GM18499 (cell line): ENCODE measurements at regions not wholly inside any gene's neighbourhood (a gene's known extent, or its start where the extent isn't known, plus 50 kb on each side); places are given as distances from the start of the nearest gene placed in this dataset.
"Not testable (repeated sequence)": the region's sequence is repeated elsewhere in the genome, so short reads cannot be mapped to it uniquely, and the experiment has no call there.

ENCODE experiments used
- ATAC-seq: cut with Tn5 transposase; IDR thresholded peaks from one replicate; pipeline ENCODE4 v1.9.1; 2021; ENCODE audit warnings: moderate number of reproducible peaks; ENCODE audit not compliant: insufficient read depth, unreplicated experiment

DNA sequence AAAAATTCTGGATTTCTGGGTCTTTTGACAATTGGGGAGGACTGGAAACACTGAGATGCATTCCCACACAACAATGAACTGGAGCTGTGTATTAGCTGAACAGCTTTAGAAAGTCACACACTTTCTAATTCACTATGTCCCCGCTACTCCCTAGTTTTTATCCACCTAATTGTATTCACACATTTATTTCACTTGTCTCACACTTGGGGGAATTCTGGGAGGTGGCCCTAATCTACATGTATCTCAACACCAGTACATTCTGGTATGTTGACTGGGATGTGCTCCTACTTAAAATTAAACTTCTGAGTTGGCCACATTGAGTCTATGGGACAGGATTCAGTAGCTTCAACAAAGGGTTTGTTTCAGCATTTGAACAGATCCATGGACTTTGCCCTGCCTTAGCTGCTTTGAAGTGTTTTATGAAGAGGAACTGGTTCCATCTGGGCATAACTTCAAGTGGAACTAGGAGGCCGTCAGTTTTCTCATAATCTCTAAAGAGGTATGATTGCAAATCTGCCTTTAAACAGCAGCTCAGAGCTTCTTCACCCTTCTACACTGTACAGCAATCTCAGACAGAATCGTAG, 106.5 kb upstream of the CMC1 start:
- ATAC-seq = no peak

DNA sequence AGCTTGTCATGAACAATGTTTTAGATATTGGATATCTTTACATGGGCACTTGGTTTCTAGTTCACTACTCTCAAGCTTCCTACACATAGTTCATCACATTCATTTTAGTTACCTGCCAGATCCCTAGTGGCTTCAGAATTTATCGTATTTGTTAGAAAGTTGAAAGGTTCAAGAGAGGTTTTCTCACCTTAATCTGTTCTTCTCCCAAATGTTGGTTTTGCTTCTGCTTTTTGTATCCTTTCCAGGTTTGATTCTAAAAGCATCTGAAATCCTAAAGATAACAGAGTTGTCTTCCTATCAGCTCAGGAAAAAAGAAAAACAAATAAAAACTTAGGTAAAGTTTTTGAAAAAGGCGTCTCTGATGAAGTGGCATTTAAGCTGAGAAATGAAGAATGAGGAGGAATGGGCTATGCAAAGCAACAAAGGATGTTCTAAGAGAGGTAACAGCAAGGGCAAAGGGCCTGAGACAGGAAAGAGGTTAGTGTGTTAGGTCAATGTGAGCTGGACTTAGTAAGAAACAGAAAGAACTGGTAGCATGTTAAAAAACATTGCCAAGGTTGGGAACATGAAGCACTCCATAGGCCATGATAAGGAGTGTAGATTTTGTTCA, 104.7 kb upstream of the CMC1 start:
- ATAC-seq = no peak

DNA sequence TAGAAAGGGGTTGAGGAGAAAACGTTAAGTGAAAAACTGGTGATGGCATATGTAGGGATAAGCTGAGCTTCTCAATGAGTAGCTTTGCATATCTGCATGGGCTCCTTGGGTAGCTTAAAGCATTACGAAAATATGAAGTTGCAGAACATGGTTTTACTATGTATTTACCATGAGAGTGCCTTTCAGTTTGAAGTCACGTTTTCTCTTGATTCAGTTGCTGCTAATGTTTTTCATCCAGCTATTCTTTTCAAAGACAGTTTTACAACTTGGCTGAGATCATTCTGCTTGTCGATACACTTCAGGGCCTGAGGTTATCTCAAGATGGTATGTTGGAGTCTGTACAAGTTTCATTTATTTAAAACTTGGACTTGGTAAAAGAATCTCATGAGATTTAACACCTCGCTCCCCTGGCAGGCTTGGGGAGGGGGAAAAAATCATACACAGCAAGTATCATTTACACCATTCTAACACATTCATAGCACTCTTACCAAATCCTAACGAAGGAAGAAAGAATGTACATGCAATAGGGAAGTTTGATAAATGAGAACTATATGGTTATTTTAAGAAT, 103.3 kb upstream of the CMC1 start:
- ATAC-seq = no peak

DNA sequence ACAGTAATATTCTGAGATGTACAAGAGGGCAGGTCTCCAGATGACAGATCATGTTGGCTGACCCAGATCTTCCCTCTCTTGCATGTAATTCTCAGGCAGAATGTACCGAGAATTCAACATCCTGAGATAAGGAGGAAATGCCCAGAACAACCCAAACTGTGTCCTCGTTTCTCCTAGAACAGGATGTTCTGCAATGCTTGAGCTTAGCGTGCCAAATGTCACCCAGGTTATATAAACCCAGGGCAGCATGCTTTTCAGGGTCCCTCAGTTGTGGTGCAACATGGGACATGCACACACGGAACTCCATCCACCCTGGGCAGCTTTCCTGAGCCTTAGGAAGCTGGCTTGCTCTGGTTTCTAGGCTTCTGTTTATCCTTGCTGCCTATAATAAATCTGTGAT, 102.1 kb upstream of the CMC1 start:
- ATAC-seq = no peak

DNA sequence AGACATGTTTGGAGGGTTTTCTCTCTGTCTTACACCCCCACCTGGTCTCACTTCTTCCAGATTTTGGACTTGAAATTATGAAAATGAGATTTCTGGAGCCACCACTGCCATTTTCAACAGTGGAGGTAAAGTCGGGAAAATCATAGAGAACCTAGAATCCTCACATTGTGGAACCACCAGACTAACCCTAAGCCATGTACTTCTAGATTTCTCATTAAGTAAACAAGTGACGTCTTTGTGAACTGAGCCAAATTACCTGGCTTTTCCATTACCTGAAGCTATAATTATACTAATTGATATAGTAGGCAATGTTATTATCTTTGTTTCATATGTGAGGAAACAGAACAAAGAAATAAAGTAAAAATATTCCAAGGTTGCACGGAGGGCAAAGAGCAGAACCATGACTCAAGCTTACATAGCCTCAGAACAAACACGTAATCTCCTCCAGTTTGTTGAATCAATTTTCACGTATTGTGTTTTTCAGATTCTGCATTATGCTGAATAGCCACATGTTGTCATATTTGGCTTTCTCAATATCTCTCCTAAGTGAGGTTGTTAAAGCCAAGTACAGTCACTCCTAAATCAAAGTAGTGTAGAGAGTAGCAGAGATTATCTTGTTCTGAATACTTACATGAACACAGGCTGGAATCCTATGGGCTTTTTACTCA, 101.3 kb upstream of the CMC1 start:
- ATAC-seq = no peak

DNA sequence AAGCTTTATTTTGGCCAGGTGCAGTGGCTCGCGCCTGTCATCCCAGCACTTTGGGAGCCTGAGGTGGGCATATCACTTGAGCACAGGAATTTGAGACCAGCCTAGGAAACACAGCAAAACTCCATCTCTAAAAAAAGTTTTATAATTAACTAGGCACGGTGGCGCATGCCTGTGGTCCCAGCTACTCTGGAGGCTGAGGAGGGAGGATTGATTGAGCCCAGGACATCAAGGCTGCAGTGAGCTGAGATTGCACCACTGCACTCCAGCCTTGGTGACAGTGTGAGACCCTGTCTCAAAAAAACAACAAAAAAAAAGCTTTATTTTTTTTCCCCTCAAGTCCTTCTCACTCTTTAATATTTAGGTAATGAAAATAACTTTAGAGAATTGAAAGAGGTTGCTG, 100.8 kb upstream of the CMC1 start:
- no peak for ATAC-seq

GRCh38 chr3:28149960-28150359, 91.5 kb upstream of the CMC1 start:
- ATAC-seq = no peak

GRCh38 chr3:28150465-28151206, 90.8 kb upstream of the CMC1 start:
- no peak for ATAC-seq

GRCh38 chr3:28151207-28151550, 90.2 kb upstream of the CMC1 start:
- ATAC-seq = no peak

GRCh38 chr3:28151608-28152228, 89.7 kb upstream of the CMC1 start:
- ATAC-seq = peak; percentile 74

GRCh38 chr3:28155631-28156030, 85.8 kb upstream of the CMC1 start:
- no peak for ATAC-seq

GRCh38 chr3:28156599-28156998, 84.8 kb upstream of the CMC1 start:
- ATAC-seq = not testable (repeated sequence)

- ATAC-seq = peak; percentile 70
Observed at GRCh38 chr3:28171962-28172361, 69.5 kb upstream of the CMC1 start.

- ATAC-seq = no peak
Observed at GRCh38 chr3:28172748-28173147, 68.7 kb upstream of the CMC1 start.

DNA sequence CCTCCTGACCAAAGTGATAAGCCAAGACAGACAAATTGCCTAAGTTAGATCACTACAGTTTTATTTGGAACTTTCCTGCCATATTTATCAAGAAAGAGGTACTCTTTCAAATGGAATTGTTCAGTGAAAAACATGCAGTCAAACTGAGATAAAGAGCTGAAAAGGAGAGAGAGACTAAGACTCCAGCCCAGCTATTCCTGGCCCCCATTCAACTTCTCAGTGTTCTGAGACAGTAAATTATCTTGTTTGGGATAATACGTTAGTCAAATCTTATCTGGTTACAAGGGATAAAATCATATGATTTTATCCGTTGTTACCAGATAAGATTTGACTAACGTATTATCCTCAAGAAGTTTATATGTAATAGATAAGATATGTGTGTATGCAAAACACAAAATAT, 67.6 kb upstream of the CMC1 start:
- no peak for ATAC-seq

GRCh38 chr3:28186748-28187147, 54.7 kb upstream of the CMC1 start:
- no peak for ATAC-seq

DNA sequence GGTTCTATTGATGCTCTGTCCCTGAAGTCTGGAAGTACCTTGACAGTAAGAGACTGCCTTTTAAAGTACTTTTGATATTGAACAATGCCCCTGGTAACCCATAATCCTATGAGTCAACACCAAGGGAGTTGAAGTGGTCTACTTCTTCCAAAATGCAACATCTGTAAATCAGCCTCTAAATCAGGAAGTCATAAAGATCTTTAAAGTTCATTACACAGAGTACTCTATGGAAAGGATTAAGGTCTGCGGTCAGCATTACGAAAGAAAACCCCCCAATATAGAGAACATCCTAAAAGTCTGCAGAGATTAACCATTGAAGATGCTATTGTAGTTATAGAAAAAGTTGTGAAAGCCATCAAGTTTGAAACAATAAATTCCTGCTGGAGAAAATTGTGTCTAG, 52.7 kb upstream of the CMC1 start:
- ATAC-seq = no peak

- ATAC-seq = no peak
Observed at GRCh38 chr3:28191363-28191762, 50.1 kb upstream of the CMC1 start.
